ENCODE measurements at regions not wholly inside any gene's neighbourhood (a gene's known extent, or its start where the extent isn't known, plus 50 kb on each side); places are given as distances from the start of the nearest gene placed in this dataset.
"Not testable (repeated sequence)": the region's sequence is repeated elsewhere in the genome, so short reads cannot be mapped to it uniquely, and the experiment has no call there.

GRCh38 chr16:29578898-29579297, 72.7 kb upstream of the NPIPB12 start:
- H3K4me3 Mint-ChIP-seq, H3K27ac Mint-ChIP-seq, POLR2A ChIA-PET, DNase-seq, CTCF ChIA-PET, H3K27me3 Mint-ChIP-seq, H3K9me3 Mint-ChIP-seq: not testable (repeated sequence)
- H3K36me3 Mint-ChIP-seq (ENCODE audit: low read depth), result peaks cover 22% of the 10 kb centered on the region
- peaks cover 17% of the 10 kb centered on the region for H3K4me1 Mint-ChIP-seq

- H3K9me3 Mint-ChIP-seq, POLR2A ChIA-PET, CTCF ChIA-PET, H3K27ac Mint-ChIP-seq, H3K4me3 Mint-ChIP-seq, DNase-seq, H3K27me3 Mint-ChIP-seq: not testable (repeated sequence)
- H3K4me1 Mint-ChIP-seq, result peaks cover 25% of the 10 kb centered on the region
- H3K36me3 Mint-ChIP-seq (ENCODE audit: low read depth), result peaks cover 21% of the 10 kb centered on the region
Measured at GRCh38 chr16:29581764-29582163, 75.6 kb upstream of the NPIPB12 start.

DNA sequence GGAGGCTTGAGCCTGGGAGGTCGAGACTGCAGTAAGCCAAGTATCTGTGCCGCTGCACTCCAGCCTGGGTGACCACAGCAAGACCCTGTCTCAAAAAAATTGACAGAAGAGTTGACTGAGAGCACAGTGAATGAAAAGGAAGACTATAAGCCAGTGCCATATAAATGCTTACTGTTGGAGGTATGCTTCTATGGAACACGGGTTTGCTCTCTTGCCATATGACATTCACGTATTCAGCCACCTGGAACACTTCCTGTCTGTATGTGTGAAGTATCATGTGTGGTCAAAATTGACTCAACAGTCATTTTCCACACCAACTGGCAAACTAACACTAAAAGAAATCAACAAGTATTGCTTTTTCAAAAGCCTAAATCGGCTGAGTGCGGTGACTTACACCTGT, 71.1 kb upstream of the SPN start:
- CTCF ChIA-PET, H3K9me3 Mint-ChIP-seq, POLR2A ChIA-PET, H3K27me3 Mint-ChIP-seq, DNase-seq: not testable (repeated sequence)
- Mint-ChIP-seq H3K4me1 (peaks cover 43% of the 10 kb centered on the region), H3K4me3 (peak overlapping the region; percentile 39), H3K36me3 (ENCODE audit: low read depth) (peaks cover 11% of the 10 kb centered on the region), H3K27ac (peak overlapping the region; percentile 58)

DNA sequence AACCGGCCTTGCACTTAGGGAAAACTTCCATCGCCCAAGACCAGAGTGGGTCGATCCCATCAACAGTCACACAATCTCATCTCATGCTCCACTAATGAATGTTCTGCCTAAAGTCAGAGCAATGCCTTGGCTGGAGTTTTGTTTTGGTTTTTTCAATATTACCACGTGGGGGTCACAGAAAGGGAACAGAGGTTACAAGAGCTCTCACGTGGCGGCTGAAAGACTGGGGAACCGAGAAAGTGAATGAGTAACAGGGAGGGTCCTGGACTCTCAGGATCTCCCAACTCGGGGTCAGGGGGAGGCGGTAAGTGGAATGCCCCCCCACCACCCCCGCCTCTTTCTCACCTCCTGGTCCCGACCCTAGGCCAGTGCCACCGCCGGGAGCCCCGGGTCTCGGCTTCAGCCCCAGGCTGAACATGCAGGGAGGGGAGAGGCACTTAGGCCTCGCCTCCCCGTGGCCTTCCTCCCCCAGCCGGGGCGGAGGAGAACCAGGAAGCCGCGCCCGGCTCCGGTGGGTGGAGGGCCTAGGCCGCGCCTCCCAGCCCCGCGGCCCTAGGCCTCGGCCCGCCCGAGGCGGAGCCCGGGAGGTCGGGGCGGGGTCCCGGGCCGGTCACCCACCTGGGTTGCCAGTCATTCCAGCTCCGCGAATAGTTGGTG, 68.7 kb upstream of the SPN start:
- POLR2A ChIA-PET, result interaction anchor here (0.5 to 1.5 kb wide), 4 partner anchors 19 to 378 kb away, joined by 3 to 6 read pairs (median 4); partner anchors contain the start of gene SPN
- Mint-ChIP-seq H3K4me1 (peaks cover 38% of the 10 kb centered on the region), H3K4me3 (peak overlapping the region; percentile 96), H3K27ac (peak overlapping the region; percentile 90)
- peak; percentile 78 for DNase-seq
- CTCF ChIA-PET; H3K9me3 Mint-ChIP-seq; H3K36me3 Mint-ChIP-seq (ENCODE audit: low read depth); H3K27me3 Mint-ChIP-seq: not testable (repeated sequence)

DNA sequence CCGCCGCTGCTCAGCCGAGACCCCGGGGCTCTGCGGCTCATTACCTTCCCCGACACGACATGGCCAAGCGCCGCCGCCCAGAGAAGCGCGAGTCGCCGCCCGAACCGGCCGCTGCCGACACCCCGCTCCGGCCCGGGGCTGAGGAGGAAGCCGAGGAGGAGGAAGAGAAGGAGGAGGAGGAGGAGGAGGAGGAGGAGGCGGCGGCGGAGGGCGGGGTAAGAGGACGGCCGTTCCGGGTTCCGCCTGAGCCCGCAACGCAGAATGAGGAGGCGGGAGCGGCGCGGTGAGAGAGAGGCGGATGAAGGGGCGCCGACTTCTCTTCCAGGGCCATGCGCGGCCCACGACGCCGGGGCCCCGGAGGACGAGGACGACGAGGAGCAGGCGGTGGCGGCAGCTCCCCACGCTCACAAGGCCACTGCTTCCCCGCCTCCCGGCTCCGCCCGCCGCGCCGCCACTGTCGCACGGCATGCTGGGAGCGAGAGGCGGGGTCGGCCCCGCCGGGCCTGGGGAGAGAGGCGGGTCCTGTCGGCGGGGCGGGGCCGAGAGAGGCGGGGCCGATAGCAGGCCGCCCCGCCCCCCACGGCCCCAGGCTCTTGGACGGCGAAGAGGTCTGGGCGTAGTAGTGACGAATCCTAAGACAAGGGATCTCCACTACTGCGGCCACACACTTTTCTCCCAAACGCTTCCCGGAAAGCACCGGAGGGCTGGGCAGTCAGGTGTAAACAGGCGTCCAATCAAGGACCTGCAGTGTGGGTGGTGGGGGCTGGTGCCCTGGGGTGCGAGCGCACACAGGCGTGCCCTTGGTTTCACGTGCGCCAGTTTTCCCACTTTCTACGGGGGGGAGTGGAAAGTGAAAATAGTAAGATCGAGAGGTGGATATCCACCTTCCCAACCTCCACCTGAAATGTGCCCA, 67.9 kb upstream of the SPN start:
- POLR2A ChIA-PET, result interaction anchor here (0.5 to 1.5 kb wide), 4 partner anchors 18 to 377 kb away, joined by 3 to 6 read pairs (median 4); partner anchors contain the start of gene SPN
- H3K36me3 Mint-ChIP-seq (ENCODE audit: low read depth); H3K9me3 Mint-ChIP-seq; H3K27me3 Mint-ChIP-seq; CTCF ChIA-PET: not testable (repeated sequence)
- Mint-ChIP-seq H3K4me3 (peak overlapping the region; percentile 79), H3K4me1 (peaks cover 39% of the 10 kb centered on the region), H3K27ac (peak overlapping the region; percentile 85)
- DNase-seq, result peak; percentile 93

GRCh38 chr16:29597030-29597429, 66.0 kb upstream of the SPN start:
- CTCF ChIA-PET, H3K27me3 Mint-ChIP-seq, H3K4me3 Mint-ChIP-seq, DNase-seq, POLR2A ChIA-PET, H3K9me3 Mint-ChIP-seq: not testable (repeated sequence)
- peaks cover 45% of the 10 kb centered on the region for H3K4me1 Mint-ChIP-seq
- H3K36me3 Mint-ChIP-seq (ENCODE audit: low read depth), result peaks cover 13% of the 10 kb centered on the region
- H3K27ac Mint-ChIP-seq, result peak overlapping the region; percentile 47

DNA sequence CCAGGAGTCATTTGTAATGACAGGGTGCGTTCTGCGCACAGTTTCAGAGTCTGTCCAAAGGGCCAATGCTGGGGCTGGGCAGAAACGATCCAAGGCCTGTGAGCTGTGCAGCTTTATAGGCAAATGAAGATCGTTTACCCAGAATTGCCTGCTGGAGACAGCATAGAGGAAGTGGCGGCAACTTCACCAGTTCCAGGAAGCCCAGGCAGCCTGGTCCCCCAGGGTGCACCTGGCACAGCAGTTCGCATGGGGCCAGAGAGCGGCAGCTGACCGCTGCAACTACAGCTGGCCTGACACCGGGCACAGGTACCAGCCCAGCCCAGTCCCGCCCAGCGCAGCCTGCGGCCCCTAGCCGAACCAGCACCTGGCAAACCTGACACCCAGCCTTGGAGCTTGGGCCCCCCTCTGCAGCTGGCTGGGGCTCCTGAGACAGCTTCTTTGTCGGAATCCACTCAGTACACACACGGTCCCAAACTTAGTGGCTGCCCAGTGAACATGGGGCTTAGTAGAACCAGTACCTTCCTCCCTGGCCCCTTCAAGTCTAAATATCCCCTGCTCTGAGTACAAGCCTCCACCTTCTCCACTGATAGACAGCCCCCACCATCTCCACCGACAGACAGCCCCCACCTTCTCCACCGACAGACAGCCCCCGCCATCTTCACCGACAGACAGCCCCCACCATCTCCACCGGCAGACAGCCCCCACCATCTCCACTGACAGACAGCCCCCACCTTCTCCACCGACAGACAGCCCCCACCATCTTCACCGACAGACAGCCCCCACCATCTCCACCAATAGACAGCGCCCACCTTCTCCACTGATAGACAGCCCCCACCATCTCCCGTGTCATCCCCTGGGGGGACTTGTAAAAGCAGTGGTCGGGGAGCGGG, 62.7 kb upstream of the SPN start:
- peaks cover 65% of the 10 kb centered on the region for H3K4me1 Mint-ChIP-seq
- peak; percentile 82 for DNase-seq
- H3K9me3 Mint-ChIP-seq, CTCF ChIA-PET, H3K27me3 Mint-ChIP-seq: not testable (repeated sequence)
- peaks cover 14% of the 10 kb centered on the region for H3K36me3 Mint-ChIP-seq (ENCODE audit: low read depth)
- peak overlapping the region; percentile 95 for H3K27ac Mint-ChIP-seq
- POLR2A ChIA-PET, result interaction anchor here (1.6 kb wide), 2 partner anchors 12 to 63 kb away, joined by 8 to 10 read pairs; partner anchors contain the start of gene SPN
- H3K4me3 Mint-ChIP-seq, result peak overlapping the region; percentile 78

DNA sequence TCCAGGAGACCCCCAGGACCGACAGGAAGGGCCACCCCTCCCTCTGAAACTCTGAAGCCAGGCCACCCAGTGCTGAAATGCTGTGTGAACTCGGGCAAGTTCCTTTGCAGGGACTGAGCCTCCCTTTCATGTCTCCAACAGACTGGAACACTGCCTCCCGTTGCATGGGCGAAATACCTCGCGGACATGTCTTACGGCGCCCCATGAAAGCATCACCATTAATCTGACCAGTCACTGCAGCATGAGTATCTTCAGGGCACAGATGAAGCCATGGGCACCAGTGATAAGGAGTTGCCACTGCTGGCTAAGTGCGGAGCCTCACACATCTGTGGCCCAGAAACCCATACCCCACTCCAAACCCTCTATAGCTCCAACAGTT, 60.8 kb upstream of the SPN start:
- peaks cover 58% of the 10 kb centered on the region for H3K4me1 Mint-ChIP-seq
- DNase-seq, POLR2A ChIA-PET, H3K27me3 Mint-ChIP-seq, H3K9me3 Mint-ChIP-seq, H3K4me3 Mint-ChIP-seq, CTCF ChIA-PET: not testable (repeated sequence)
- peaks cover 14% of the 10 kb centered on the region for H3K36me3 Mint-ChIP-seq (ENCODE audit: low read depth)
- peak overlapping the region; percentile 95 for H3K27ac Mint-ChIP-seq

GRCh38 chr16:29602683-29603088, 60.4 kb upstream of the SPN start:
- H3K4me1 Mint-ChIP-seq, result peaks cover 60% of the 10 kb centered on the region
- POLR2A ChIA-PET, result interaction anchor here (1.8 kb wide), 1 partner anchor 11 kb away, joined by 4 read pairs; no protein-coding TSS in a partner anchor
- peak overlapping the region; percentile 95 for H3K27ac Mint-ChIP-seq
- H3K36me3 Mint-ChIP-seq (ENCODE audit: low read depth), result peaks cover 19% of the 10 kb centered on the region
- DNase-seq, H3K27me3 Mint-ChIP-seq, H3K4me3 Mint-ChIP-seq, H3K9me3 Mint-ChIP-seq, CTCF ChIA-PET: not testable (repeated sequence)

- H3K9me3 Mint-ChIP-seq, CTCF ChIA-PET, H3K27me3 Mint-ChIP-seq, H3K4me3 Mint-ChIP-seq, DNase-seq: not testable (repeated sequence)
- Mint-ChIP-seq H3K27ac (peak overlapping the region; percentile 65), H3K36me3 (ENCODE audit: low read depth) (peaks cover 21% of the 10 kb centered on the region), H3K4me1 (peaks cover 64% of the 10 kb centered on the region)
- POLR2A ChIA-PET, result interaction anchor here (1.8 kb wide), 1 partner anchor 8 kb away, joined by 4 read pairs; no protein-coding TSS in a partner anchor
Measured at GRCh38 chr16:29604631-29605549, 58.2 kb upstream of the SPN start.

- CTCF ChIA-PET, H3K27ac Mint-ChIP-seq, H3K9me3 Mint-ChIP-seq, POLR2A ChIA-PET, DNase-seq, H3K4me3 Mint-ChIP-seq, H3K27me3 Mint-ChIP-seq: not testable (repeated sequence)
- peaks cover 58% of the 10 kb centered on the region for H3K4me1 Mint-ChIP-seq
- peaks cover 19% of the 10 kb centered on the region for H3K36me3 Mint-ChIP-seq (ENCODE audit: low read depth)
Measured at GRCh38 chr16:29605593-29606205, 57.3 kb upstream of the SPN start.
